Embryonic facial prominence (tissue), 1 donor: ENCODE measurements at regions not wholly inside any gene's neighbourhood (a gene's known extent, or its start where the extent isn't known, plus 50 kb on each side); places are given as distances from the start of the nearest gene placed in this dataset.

ENCODE experiments used
- DNase-seq: peaks from one replicate; pipeline ENCODE4 v3.0.0-alpha.2; 2016; ENCODE audit errors: extremely low spot score

GRCh38 chr1:229063154-229063773 is 207.6 kb upstream of the RAB4A start:
- no peak for DNase-seq

- DNase-seq: no peak
Observed at GRCh38 chr1:229064320-229065168, 206.4 kb upstream of the RAB4A start.

GRCh38 chr1:229065613-229066012 is 205.3 kb upstream of the RAB4A start:
- no peak for DNase-seq

DNA sequence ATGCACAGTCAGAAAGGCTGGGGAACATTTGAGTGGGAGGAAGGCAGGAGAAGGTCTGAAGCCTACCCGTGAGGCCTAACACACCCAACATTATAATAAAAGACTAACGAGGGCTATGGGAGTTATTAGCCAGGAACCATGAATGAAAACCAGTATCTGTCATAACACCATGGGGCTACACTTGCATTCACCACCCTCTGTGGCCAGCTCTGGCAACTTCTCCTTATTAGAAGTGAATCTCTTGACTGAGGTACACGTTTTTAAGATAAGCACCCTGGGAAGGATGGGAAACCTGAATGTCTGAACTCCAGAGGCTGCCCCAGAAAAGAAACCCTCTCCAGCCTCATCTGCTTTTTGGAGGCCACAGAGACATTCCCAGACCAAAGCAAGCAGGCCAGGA is 204.3 kb upstream of the RAB4A start:
- DNase-seq: no peak

GRCh38 chr1:229067546-229067945 is 203.4 kb upstream of the RAB4A start:
- no peak for DNase-seq

- no peak for DNase-seq
Observed at GRCh38 chr1:229068270-229068987, 202.5 kb upstream of the RAB4A start.

DNA sequence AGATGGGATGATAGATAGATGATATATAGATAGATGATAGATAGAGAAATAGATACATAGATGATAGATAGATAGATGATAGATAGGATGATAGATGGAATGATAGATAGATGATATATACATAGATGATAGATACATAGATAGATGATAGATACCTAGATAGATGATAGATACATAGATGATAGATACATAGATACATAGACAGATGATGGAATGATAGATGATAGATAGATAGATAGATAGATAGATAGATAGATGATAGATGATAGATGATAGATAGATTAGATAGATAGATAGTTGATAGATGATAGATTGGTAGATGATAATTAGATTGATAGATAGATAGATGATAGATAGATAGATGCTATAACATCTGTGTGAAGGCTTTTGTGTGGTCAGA is 201.7 kb upstream of the RAB4A start:
- no peak for DNase-seq

DNA sequence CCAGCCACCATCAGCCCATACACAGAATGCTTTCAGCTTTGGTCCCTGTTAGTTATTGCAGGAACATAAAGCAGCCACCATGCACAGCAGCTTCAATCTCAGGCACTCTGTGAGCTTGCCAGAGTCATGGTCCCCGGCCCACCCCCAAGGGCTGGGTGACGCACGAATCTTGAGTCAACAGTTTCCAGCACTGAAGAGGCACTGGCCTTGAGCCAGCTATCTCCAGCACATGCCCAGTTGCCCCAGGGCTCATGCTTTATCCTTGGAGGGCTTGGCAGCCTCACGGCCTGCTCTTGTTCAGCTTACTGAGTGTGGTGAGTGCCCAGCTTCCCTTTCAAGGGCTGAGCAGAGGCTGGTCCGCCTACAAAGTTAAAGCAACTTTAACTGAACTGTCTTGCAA is 200.7 kb upstream of the RAB4A start:
- DNase-seq: no peak

DNA sequence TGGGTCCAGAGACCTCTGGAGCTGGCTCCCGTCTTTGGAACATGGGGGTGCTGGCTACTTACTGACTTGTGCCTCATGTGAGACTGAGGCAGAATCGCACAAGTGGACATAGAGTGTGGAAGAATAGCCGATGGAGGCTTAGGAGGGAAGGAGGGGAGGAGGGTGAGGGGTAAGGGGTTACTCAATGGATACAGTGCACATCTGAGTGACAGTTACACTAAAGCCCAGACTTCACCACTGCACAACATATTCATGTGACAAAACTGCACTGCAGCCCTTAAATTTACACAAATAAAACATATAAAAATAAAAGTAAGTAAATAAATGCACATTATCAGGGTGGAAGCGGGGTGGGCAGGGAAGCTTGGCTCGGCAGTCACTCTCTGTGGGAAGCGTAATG is 197.7 kb upstream of the RAB4A start:
- DNase-seq: no peak

DNA sequence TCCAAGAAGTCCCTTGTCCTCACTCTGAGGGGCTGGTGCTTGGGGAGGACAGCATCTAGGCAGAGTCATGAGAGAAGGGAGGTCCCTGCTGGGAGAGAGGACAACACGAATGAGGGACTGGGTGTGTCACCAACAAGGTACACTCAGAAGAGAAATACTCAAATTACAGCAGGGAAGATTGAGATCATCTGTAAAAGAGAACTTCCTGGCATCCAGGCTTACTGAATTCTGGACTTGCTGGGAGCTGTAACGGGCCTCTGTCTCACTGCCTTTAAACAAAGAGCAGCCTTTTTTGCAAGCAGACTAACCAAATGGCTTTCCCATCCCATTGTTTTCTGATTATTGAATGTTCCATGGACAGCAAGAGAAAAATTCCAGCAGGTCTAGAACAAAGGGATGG is 195.7 kb upstream of the RAB4A start:
- DNase-seq: no peak

- DNase-seq: no peak
Observed at GRCh38 chr1:229075716-229076115, 195.2 kb upstream of the RAB4A start.

DNA sequence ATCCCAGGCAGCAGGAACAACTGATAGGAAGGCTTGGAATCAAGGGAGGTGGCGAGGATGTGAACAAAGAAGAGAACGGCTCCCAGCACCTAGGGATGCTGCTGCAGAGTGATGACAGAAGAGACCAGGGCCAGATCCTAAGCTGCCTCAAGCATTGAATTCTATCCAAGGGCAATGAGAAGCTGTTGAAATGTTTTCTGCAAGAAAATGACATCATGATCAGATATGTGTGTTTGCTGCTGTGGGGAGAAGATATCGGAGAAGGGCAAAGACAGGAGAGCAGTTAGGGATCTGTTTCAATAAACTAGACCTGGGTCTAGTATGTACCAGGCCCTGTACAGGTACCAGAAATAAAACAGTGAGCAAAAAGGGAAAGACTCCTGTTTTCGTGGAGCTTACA is 194.7 kb upstream of the RAB4A start:
- no peak for DNase-seq

DNA sequence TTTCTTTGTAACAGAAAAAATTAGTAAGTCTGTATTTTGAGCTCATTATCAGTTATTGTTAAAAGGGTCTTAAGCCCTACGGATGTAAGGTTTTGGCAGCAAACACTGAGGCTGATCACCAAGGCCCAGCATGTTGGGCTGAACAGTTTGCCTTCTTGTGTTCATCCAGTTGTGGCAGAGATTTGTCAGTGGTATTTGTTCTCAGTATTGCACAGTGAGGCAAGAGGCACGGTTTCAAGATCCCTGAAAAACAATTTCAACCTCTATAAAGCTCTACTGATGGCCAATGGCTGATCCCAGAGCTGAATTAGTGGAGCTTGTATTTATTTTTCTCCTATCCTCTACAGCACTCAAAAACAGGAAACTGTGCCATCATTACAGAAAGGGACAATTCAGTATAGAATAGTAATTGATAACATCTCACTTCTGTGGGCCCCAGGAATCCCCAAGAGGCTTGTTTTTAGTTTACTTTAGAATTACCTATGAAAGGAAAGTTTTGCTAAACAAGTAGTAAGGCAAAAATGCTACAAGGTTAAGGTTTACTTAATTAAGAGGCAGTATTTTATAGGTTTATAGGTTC is 191.8 kb upstream of the RAB4A start:
- no peak for DNase-seq

DNA sequence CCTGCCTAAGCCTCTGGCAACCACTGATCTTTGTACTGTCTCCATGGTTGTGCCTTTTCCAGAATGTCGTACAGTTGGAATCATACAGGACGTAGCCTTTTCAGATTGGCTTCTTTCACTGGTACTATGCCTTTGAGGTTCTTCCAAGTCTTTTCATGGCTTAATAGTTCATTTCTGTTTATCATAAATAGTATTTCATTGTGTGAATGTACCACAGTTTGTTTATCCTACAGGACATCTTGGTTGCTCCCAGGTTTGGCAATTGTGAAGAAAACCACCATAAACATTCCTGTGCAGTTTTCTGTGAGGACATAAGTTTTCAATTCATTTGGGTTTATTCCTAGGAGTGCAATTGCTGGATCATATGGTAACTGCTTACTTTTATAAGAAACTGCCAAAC is 190.6 kb upstream of the RAB4A start:
- no peak for DNase-seq

GRCh38 chr1:229085291-229085690 is 185.6 kb upstream of the RAB4A start:
- no peak for DNase-seq

GRCh38 chr1:229086091-229086490 is 184.8 kb upstream of the RAB4A start:
- no peak for DNase-seq

DNA sequence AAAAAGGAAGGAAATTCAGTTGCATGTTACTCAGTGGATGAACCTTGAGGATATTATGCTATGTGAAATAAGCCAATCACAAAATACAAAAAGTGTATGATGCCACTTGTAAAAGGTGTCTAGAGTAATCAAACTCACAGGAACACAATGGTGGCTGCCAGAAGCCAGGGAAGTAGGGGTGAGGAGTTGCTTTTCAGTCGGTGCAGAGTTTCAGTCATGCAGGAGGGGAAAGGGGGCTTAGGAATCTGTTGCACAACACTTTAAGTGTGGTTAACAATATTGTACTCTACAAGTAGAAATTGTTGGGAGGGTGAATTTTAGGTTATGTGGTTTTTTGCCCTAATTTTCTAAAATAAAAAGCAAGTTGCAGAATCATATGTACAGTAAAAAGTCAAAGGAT is 184.2 kb upstream of the RAB4A start:
- no peak for DNase-seq

DNA sequence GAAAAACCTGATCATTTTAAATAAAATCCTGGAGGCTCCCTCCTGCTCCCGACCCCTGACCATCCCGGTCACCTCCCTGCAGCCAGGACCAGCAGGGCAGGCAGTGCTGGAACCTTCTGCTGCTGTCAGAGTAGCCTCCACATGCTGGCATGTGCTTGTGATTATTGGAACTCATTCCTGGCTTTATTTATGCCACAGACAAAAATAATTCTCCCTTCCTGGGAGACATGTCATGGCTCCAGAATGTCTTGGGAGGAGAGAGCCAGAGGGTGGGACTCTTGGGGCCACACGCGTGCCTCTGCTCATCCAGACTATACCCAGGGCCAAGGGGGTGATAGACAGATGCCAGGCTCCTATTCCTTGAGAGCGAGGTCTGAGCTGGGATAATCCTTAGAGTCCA is 183.6 kb upstream of the RAB4A start:
- DNase-seq: no peak

DNA sequence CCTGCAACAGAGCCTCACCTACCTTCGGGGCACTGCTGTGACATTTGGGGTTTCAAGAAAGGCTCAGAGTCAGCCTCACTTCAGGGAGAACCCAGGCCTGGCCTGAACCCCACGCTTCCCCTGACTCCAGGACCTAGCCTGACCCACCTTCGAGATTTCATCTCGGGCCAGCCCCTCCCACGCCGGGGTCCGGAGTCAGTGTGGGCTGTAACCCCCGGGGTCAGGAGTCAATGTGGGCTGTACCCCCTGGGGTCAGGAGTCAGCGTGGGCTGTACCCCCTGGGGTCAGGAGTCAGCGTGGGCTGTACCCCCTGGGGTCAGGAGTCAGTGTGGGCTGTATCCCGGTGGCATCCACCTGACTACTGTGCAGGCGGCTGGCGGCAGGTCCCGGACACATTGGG is 183.0 kb upstream of the RAB4A start:
- DNase-seq: no peak

- DNase-seq: no peak
Observed at GRCh38 chr1:229088711-229089110, 182.2 kb upstream of the RAB4A start.

- DNase-seq: no peak
Observed at GRCh38 chr1:229089586-229090208, 181.2 kb upstream of the RAB4A start.

DNA sequence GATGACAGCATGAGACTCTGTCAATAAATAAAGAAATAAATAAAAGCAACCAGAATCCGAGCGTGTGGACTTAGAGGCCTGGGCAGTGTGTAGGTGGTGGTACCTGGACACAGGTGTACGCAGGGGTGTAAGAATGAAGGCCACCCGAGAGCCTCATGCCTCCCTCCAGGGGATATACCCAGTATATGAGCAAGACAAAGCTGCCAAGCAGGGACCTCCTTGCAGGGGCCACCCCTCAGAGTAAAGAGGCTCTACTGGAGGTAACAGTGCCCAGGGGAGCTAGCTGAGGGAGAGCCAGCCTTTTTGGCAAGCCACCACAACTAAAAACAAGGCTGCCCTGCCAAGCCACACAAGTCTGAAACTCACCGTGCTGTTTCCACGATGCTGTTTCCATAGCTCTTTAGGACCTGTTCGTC is 179.2 kb upstream of the RAB4A start:
- no peak for DNase-seq
